ENCODE measurements at regions not wholly inside any gene's neighbourhood (a gene's known extent, or its start where the extent isn't known, plus 50 kb on each side); places are given as distances from the start of the nearest gene placed in this dataset.

DNA sequence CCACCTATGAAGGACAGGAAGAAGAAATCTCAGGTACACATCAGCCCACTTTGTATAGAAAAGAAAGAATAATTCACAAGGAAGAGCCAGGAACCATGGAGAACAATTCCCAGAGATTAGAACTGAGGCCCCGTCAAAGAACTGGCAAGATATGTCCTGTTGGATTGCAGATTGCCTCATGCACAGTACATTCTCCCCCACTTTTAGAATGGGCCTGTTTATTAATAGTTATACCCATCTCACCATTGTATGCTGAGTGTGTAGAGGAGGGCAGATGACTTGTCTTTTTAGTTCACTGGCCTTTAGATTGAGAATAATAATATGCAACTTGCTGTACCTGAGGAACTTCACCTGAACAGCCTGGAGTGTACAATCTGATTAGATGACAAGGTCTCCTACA lies 315.6 kb upstream of the HAND2 start:
- DNase-seq (ENCODE audit: low spot score), result no peak

DNA sequence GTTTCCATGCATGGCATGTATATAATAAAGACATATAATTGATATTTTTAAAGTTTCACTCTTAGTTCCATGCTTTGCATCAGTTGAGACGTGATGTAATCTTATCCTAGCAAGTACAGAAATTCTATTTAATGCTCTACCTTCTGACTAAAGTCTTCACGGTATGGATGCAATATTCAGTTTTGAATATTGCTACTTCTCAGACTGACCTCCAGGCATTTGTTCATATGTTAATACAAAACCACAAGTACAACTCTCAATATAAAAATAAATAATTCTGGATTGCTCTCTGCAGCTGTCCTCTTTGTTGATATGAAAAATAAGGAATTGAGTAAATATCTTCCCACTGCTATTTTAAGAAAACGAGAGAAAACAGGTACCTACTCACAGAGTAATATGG lies 309.8 kb upstream of the HAND2 start:
- no peak for DNase-seq (ENCODE audit: low spot score)

DNA sequence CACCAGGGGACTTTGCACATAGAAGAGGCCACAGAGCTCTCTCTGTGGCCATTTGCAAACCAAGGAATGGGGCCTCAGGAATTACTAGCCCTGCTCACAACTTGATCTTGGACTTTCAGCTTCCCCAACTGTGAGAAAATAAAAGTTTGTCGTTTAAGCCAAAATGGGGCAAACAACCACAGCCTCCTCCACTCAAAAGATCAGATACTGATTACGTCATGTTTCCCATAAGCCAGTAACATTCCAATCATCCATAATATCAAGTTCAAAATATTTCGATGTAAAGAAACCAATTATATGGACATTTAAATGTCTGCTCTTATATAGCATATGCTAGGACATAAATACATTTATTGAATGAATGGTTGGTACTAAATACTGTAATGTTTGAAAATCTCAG lies 307.5 kb upstream of the HAND2 start:
- DNase-seq (ENCODE audit: low spot score), result no peak

DNA sequence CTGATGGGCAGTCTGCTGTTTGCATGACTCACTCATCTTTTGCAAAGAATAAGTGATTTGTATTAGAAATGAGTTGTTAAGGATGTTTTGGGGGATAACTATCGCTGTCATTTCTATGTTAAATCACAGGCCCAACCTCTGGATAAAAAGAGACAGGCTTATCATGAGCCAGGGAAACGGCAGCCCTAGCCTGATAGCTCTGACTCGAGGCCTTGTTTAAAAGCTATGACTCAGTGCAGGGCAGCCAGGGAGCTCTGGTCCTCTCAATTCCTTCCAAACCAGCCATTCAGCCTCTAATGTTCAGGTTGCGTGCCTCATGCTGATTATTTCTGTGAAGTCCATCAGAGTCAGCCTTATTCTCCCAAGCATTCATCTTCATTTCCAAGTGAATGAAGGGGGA lies 305.9 kb upstream of the HAND2 start:
- DNase-seq (ENCODE audit: low spot score), result peak; percentile 90

DNA sequence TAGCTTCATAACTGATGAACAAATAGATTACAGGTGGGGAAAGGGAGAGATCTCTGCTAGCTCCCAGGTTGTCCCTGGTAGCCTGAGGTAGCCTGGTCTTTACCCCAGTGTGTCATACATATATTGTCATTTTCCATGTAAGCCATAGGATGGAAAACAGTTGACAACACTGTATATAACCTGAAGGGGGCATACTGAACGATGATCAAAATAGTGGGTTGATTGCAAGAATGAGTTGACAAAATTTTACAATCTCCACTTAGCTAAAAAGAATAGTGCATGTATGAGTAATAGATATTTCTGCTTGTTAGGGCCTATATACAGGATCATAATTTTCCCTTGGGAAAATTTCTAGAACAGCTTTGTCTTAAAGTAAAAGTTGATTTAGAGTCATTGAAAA lies 304.1 kb upstream of the HAND2 start:
- peak; percentile 51 for DNase-seq (ENCODE audit: low spot score)

DNA sequence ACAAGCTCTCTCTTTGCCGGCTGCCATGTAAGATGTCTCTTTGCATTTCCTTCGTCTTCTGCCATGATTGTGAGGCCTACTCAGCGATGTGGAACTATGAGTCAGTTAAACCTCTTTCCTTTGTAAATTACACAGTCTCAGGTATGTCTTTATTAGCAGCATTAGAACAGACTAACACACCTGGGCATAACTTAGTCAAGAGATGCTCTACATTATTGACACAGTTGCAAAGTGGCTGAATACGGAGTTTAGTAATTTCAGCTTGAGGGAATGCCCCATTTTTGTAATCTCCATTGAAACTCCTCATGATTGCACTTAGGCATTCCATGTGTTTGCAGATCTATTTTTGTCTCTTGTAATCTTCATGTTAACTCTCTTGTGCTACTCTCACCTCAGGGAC lies 299.5 kb upstream of the HAND2 start:
- no peak for DNase-seq (ENCODE audit: low spot score)

DNA sequence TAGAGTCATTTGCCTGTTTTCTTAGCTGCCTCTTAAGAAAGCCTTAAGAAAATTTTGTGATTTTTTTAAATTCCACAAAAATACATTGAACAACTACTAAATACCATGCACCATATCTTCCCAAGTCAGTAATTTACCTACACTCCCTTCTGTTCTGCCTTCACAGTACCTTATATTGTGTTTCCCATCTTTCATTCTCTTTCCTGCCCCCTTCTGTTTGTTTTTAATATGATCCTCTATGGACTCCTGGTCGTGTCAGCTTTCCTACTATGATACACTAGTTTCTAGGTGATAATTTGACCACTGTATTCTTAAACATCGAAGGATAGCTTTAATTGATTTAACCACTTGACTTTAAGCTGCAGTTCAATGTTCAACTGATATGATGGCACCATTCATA lies 297.7 kb upstream of the HAND2 start:
- no peak for DNase-seq (ENCODE audit: low spot score)

DNA sequence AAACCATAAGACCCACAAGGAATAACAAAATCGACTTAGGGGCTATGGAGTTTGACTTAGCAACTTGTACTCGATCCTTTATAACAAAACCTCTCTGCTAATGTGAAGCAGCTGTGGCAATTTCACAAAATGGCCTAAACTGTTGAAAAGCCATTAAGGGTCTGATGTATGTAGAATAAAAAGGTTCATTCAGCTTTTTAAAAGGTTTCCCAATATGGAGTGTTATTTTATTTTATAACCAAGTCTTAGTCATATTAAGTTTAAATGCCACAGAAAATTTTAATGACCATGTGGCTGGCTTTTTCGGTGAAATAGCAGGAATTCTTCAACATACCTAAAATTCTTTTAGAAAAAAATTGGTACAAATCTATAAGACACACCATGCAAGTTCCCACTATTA lies 291.8 kb upstream of the HAND2 start:
- no peak for DNase-seq (ENCODE audit: low spot score)

DNA sequence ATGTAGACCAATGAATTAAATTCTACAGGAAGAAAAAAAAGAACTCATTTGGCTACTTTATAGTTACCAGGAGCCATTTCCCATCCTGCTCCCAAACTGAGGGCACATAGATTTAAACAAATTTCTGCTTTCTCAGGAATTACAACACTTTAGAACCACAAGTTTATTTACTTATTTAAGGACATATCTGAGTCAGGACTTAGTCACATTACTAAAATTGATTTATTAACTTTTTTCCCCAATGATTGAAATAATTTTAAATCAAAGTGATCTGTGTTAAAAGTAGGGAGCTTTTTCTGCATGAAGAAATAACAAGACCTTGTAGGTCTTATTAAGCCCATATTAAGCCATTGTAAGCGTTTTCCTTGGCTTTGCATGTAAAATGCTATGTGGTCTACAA lies 291.0 kb upstream of the HAND2 start:
- no peak for DNase-seq (ENCODE audit: low spot score)

DNA sequence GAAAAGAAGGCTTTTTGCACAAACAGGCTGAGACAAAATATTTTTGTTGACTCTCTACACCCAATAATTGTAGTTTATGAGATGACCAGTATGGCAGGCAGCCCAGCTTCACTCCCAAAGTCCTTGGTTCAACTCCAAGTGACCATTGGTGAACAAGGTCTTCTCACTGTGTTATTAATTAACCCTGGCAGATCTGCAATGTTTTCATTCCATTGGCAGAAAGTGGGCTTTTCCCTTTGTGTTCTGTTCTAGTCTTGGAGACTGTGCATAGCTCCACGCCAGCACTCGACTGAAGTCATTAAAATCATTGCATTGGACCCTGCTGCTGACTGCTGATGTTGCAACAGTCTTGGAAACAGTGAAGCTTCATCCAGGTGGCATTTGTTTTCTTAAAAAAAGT lies 277.3 kb upstream of the HAND2 start:
- DNase-seq (ENCODE audit: low spot score), result no peak

DNA sequence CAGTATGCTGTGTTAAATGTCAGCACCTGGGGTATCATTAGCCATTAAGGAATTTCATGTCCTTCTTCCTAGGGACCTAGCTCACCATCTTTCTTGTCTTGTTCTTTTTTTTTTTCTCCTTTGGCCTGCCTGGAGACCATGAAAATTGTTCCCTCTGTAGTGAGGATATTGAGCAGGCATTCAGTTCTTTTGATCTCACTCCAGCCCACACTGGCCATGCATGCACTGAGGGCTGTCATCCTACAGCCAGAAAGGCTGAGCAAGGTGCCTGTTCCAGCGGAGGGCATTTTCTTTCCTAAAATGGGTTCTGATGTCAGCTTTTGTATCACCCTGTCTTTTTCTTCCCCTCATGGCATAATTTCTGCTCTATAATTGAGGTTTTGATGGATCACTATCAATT lies 275.9 kb upstream of the HAND2 start:
- no peak for DNase-seq (ENCODE audit: low spot score)

DNA sequence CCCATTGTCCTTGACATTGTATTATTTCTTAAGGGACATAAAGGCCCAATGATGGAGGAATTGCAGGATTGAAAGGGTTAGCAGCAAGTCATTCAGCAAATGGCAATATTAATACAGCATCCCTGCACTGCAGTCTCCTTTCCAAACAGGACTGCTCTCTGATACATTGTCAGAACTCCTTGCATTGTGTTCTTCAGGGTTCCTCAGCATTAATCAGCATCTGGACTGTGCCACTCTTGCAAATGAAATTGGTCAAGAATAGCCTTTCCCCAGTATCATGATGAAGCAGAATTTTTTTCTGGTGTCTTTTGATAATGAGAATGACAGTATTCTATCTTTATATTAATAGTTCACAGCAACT lies 272.6 kb upstream of the HAND2 start:
- no peak for DNase-seq (ENCODE audit: low spot score)

DNA sequence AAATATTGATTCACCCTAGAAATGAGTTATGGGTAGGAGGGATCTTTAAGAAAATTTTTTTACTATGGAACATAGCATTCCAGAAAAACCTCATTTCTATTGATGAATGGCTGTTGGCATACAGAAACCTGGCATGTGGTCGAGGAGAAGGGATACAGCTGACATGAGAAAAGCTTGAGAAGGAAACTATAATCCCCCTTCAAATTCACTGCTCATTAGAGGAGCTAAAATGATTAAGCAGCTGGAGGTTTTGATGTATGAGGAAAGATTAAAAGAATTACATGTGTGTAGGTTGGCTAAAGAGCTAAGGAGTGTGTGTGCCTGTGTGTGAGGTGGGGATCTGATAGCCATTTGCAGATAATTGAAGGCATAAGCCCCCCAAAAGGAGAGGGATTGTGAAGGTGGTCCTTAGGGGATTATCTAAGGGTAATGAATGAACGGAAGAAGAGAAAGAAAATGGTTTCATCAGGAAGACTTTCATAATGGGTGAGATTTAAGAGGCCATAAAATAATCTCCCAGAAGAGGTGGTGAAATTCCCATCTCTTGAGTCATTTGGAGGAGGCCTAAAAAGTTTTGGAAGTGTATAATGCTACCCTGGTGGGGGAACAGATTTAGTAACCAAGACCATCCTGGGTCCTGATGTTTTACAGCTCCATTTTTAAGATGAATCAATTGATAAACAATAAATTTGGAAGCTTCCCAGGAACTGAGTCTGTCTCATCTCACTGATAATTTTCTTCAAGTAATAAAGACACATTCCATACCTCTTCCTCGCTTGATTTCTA lies 272.0 kb upstream of the HAND2 start:
- no peak for DNase-seq (ENCODE audit: low spot score)

DNA sequence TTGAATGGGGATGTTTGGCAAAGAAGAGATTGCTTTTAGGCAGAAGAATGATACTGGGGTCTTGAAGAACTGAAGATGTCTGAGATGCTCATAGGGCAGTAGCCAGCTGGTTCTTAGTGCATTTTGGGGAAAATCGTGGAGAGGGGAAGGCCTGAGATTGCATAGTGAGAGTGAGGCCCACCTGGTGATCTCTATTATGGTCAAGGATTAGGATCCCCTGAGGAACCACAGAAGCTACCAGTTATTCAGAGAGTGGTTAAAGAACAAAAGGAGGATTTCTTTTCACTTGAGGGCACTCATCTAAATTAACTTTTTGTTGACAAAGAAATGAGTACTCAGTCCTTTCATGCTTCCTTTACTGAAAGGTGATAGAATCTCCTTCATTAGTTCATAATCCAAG lies 271.3 kb upstream of the HAND2 start:
- DNase-seq (ENCODE audit: low spot score), result no peak

DNA sequence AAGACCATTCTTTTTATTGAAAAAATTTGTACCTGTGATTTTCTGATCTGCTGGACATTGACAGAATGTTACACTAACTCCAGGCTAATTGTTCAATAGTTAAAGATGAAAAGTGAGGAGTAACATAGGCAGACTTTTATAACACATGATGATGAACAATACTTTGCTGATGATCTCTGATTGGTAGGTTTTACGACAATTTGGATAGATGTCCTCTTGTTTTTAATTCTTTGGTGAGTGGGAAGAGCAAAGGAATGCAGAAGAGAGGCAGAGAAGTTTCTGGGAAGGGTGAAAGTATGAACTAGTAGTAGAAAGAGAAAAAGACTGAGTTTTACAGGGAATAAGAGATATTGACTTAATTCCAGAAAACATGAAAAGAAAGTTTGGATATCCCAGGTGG lies 267.3 kb upstream of the HAND2 start:
- DNase-seq (ENCODE audit: low spot score), result no peak

DNA sequence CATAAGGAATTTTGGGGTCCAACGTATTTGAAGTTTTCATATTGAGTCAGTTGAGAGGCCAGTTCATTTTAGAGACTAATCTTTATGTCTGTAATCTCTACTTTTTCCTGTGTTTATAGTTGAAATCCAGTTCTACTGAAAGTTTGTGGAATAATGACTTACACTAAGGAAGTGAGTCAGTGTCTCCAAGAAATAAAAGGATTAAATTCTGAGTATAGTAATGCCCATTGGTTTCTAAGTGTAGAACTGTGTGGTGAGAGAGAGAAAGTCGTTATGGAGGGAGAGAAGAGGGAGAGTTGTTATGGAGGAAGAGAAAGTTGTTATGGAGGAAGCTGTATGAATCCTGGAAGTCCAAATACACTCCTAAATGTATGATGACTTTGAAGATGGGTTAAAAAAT lies 264.6 kb upstream of the HAND2 start:
- peak; percentile 69 for DNase-seq (ENCODE audit: low spot score)

DNA sequence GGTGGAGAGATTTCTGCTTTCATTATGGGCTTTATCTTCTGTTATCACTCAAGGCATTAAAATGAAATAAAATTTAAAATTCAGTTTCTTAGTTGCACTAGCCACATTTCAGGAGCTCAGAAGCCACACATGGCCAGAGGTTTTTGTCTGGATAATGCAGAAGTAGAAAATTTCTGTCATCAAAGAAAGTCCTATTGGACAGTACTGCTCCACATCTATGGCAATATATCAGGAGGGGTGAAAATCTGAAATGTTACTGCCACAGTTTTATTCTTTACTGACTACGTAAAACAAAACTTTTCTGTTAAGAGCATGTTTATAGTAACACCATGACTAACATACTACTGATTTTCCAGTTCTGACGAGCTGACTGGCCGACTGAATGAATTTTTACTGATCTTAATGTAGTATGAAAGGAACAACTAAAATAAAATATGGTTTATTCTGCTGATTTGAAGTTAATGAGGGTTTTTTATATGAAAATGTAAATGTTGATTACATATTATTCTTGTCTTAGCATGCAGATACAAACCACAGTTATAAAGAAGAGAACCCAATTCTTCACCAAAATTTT lies 264.0 kb upstream of the HAND2 start:
- DNase-seq (ENCODE audit: low spot score), result no peak

DNA sequence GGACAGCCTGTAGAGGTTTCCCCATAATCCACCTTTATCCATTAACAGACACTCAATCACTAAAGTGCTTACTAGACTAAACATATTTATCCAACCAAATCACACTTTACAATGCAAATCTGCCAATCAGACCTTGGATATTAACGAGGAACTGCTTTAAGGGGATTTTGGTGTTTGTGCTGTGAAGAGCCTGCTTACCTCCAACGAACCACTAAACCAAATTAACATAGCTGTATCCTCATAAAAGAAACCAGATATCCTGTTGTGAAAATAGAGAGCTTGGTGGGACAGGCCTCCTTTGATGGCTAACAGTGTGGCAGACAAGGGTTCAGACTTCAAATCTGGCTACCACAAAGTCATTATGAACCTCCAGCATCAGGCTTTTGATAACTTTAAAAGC lies 252.6 kb upstream of the HAND2 start:
- no peak for DNase-seq (ENCODE audit: low spot score)

DNA sequence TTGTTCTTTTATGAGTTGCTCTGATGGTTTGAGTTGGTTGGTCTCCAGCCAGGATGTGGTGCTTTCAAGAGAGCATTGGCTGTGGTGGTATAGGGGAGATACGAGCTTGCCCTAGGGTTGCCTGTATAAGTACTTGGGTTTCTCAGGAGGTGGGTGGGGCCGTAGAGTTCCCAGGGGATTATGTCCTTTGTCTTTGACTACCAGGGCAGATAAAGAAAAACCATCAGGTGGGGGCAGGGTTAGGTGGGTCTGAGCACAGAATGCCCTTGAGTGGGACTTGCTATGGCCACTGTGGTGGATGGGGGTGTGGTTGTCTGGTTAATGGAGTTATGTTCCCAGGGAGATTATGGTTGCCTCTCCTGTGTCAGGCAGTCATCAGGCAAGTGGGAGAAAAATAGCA lies 247.9 kb upstream of the HAND2 start:
- no peak for DNase-seq (ENCODE audit: low spot score)

DNA sequence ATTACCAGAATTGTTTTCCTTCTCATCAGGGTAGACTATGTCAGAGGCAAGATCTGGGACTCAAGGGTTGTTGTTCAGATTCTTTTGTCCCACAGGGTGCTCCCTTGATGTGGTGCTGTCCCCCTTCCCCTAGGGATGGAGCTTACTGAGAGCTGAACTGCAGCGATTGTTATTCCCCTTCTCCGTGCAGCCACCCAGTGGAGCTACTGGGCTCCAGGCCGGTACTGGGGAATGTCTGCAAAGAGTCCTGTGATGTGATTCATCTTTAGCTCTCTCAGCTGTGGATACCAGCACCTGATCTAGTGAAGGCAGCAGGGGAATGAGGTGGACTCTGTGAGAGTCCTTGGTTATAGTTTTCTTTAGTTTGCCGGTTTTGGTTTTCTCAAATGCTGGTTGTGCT lies 247.4 kb upstream of the HAND2 start:
- no peak for DNase-seq (ENCODE audit: low spot score)

DNA sequence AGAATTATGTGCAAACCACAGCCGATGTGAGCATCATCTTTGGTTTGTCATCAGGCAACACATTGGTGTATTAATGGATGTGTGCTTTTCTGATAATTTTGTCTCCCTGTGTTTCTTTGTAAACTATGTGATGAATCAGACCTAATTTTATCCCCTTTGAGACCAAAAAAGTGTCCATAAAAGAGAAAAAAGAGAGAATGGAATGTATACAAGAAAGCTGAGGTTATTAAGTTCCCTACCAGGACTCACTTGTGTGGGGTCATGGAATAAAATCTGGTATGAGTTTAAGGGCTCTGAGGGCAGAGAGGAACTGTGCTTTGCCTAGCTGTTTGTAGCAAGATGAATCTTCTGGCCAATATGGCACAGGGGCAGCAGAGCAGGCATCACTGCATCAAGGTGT lies 239.5 kb upstream of the HAND2 start:
- DNase-seq (ENCODE audit: low spot score), result no peak

DNA sequence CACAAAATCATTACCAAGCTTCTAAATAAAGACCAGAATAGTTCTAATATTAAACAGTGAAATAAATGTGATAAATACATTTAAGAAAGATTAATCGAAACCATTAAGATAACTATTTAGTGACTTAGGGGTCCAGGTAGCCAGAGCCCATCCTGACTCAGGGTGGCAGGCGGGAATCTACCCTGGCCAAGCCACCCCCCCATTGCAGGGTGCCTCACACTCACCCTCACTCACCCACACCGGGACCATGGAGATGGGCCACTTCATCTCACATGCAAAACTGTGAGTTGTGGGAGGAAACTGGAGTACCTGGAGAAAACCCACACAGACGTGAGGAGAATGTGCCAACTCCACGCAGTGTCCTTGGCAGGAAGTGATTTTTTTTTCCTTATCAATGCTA lies 237.6 kb upstream of the HAND2 start:
- no peak for DNase-seq (ENCODE audit: low spot score)

DNA sequence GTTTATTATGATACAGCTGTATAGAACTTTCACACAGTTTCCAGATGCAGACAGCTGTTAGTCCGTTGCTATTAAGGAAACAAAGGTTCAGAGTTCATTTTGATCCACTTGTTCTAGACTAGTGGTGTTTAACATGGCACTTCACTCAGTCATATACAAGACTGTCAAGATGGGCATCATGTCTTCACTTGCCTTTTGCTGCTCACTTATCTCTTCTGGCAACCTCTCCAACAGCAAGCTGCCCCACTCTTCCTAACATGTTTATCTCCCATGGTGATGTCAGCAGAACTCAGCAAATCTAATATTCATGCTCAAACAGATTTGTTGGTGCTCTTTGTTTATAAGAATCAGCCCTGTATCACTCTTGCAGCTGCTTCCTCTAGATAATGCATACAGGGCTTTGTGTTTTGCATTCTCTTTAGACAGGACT lies 236.2 kb upstream of the HAND2 start:
- DNase-seq (ENCODE audit: low spot score), result no peak

DNA sequence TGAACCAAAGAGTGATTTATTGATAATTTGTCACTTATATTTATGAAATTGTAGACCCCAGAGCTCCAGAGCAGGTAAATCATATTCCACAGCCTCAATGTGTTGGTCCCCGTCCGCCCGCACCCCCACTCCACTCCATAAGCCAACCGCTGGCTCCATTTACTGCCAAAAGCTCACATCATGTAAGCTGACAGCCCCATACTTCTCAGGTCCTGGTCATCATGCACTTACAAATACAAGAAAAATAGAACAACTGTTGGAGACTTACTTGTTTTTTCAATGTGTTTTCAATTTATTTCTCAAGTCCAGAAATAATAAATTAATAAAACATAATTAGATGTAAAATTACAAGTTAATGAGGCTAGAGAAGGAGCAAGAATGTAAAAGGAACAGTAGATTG lies 235.7 kb upstream of the HAND2 start:
- DNase-seq (ENCODE audit: low spot score), result no peak
